Spleen (tissue), 11 donors: ENCODE measurements at regions not wholly inside any gene's neighbourhood (a gene's known extent, or its start where the extent isn't known, plus 50 kb on each side); places are given as distances from the start of the nearest gene placed in this dataset.
"Not testable (repeated sequence)": the region's sequence is repeated elsewhere in the genome, so short reads cannot be mapped to it uniquely, and the experiment has no call there.

Experiments used
- DNase-seq: peaks from one replicate; pipeline ENCODE4 v3.0.0-alpha.2; 2020
- H3K27ac ChIP-seq, 8 donors: fragments of 200-600 bp; sonication (generic) in 7 of 8; 1 replicate in 4 of 8; 2 replicates in 4 of 8; pipeline versions ENCODE4 v1.5.0 to v1.8.0; 2016 to 2021; ENCODE audit warnings: inconsistent platforms in 4 of 8, mild to moderate bottlenecking in 4 of 8, moderate library complexity in 1 of 8
- H3K27me3 ChIP-seq, 7 donors: fragments of 200-600 bp; sonication (generic) in 6 of 7; replicated peaks in 1 of 7; 1 replicate in 4 of 7; 2 replicates in 3 of 7; pipeline versions ENCODE4 v1.5.0 to v1.8.0; 2016 to 2021; ENCODE audit warnings: inconsistent platforms in 3 of 7, mild to moderate bottlenecking in 1 of 7
- H3K36me3 ChIP-seq, 6 donors: fragments of 200-600 bp; sonication (generic) in 5 of 6; 1 replicate in 4 of 6; 2 replicates in 2 of 6; pipeline versions ENCODE4 v1.5.0 to v1.8.0; 2016 to 2021; ENCODE audit warnings: inconsistent platforms in 2 of 6
- H3K4me1 ChIP-seq, 6 donors: fragments of 200-600 bp; sonication (generic) in 5 of 6; 1 replicate in 3 of 6; 2 replicates in 3 of 6; pipeline versions ENCODE4 v1.5.0 to v1.8.0; 2016 to 2021; ENCODE audit warnings: inconsistent platforms in 3 of 6
- H3K4me3 ChIP-seq, 8 donors: fragments of 200-600 bp; sonication (generic) in 7 of 8; 1 replicate in 4 of 8; 2 replicates in 4 of 8; pipeline versions ENCODE4 v1.5.0 to v1.8.0; 2016 to 2021; ENCODE audit warnings: inconsistent platforms in 4 of 8, mild to moderate bottlenecking in 4 of 8, moderate library complexity in 2 of 8
- H3K9me3 ChIP-seq, 8 donors: fragments of 200-600 bp; sonication (generic) in 7 of 8; 1 replicate in 4 of 8; 2 replicates in 4 of 8; pipeline versions ENCODE4 v1.5.0 to v1.8.0; 2016 to 2021; ENCODE audit warnings: inconsistent platforms in 4 of 8
- POLR2A ChIP-seq, 3 donors: fragments of 450-650 bp; IDR thresholded peaks; one replicate each; pipeline ENCODE4 v1.5.1; 2017; ENCODE audit warnings: antibody characterized with exemption in 3 of 3, mild to moderate bottlenecking in 1 of 3
- POLR2AphosphoS5 ChIP-seq, 3 donors: sonication (generic); formaldehyde crosslinking; IDR thresholded peaks; one replicate each; pipeline ENCODE4 v1.5.1; 2017; ENCODE audit warnings: antibody characterized with exemption in 3 of 3
- WGBS, 5 donors: extraction: QIAGEN DNeasy Blood & Tissue Kit in 3 of 5; methylation state at CpG; one replicate each; pipeline versions ENCODE4 v1.1.5 to v1.1.7; 2013 to 2018; 5-methylcytosine and 5-hydroxymethylcytosine counted together
- intact Hi-C: fragments of 100-400 bp; cut with DNase I; formaldehyde crosslinking; loops from one replicate; pipeline ENCODE4 v1.15.0; 2023; ENCODE audit warnings: low total_unique reads
- TF ChIP-seq, protein P1 (sequence below), 11 experiments: fragments of 200-600 bp in 7 of 11; fragments of 450-650 bp in 4 of 11; sonication (generic) in 4 of 11; IDR thresholded peaks in 8 of 11; conservative IDR thresholded peaks in 3 of 11; 1 replicate in 7 of 11; 2 replicates in 4 of 11; pipeline versions ENCODE4 v1.4.0 to v1.8.0; 2016 to 2021; ENCODE audit warnings: antibody characterized with exemption in 11 of 11, inconsistent platforms in 4 of 11, mild to moderate bottlenecking in 1 of 11
- donor health status: healthy with polysubstance abuse.
- donor health status: DM: no; HTN: no; CAD: no; lungs with moderate emphysema.
- donor health status: DM: no; HTN: no; CAD: no.
- donor health status: Bipolar disorder and iron deficiency.
- donor health status: healthy.
- donor health status: DM: no; HTN: no; CAD: no.
- donor health status: DM: yes; HTN: yes; CAD: no.

GRCh38 chr5:145403992-145404391 lies 431.1 kb downstream of the PRELID2 start:
- H3K9me3 ChIP-seq, result peaks cover 0 to 59% (median 24%) of the 10 kb centered on the region in 8 donors
- intact Hi-C loops, result no loop called here
- H3K4me1 ChIP-seq, result no peaks in the 10 kb centered on the region
- H3K27me3 ChIP-seq, result no peaks in the 10 kb centered on the region
- no peak overlapping the region for H3K27ac ChIP-seq
- no peak for TF ChIP-seq POLR2A (IDR thresholded peaks at IDR 0.05)
- no peak for TF ChIP-seq POLR2AphosphoS5 (IDR thresholded peaks at IDR 0.05)
- TF ChIP-seq, protein P1, sequence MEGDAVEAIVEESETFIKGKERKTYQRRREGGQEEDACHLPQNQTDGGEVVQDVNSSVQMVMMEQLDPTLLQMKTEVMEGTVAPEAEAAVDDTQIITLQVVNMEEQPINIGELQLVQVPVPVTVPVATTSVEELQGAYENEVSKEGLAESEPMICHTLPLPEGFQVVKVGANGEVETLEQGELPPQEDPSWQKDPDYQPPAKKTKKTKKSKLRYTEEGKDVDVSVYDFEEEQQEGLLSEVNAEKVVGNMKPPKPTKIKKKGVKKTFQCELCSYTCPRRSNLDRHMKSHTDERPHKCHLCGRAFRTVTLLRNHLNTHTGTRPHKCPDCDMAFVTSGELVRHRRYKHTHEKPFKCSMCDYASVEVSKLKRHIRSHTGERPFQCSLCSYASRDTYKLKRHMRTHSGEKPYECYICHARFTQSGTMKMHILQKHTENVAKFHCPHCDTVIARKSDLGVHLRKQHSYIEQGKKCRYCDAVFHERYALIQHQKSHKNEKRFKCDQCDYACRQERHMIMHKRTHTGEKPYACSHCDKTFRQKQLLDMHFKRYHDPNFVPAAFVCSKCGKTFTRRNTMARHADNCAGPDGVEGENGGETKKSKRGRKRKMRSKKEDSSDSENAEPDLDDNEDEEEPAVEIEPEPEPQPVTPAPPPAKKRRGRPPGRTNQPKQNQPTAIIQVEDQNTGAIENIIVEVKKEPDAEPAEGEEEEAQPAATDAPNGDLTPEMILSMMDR (IDR thresholded peaks at IDR 0.05 in 8 of 11, conservative IDR thresholded peaks at IDR 0.05 in 3 of 11), result no peak
- 90 to 95% (median 94%) methylated on average over 7 of the region's 7 CpGs for WGBS, 5 donors
- no peak for DNase-seq
- no peak overlapping the region for H3K4me3 ChIP-seq
- no peaks in the 10 kb centered on the region for H3K36me3 ChIP-seq

DNA sequence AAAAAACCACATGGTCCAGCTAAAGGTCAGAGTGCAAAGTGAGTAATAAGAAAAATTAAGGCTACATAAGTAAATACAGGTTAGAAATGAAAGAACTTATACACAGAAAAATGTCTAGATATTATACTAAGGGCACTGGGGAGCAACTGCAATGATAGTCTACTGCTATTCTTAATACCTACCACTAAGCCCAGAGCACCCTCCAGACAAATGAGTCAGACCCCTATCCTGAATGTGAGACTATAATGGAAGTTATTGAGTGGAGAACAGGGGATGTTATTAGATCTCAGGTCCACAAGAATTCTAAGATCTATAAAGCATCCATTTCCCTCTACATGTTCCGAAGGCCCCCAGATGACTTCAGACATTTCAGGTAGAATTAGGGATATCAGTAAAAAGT lies 438.3 kb downstream of the PRELID2 start:
- no peak for TF ChIP-seq POLR2AphosphoS5 (IDR thresholded peaks at IDR 0.05)
- no peak for TF ChIP-seq POLR2A (IDR thresholded peaks at IDR 0.05)
- TF ChIP-seq, protein P1 (IDR thresholded peaks at IDR 0.05 in 8 of 11, conservative IDR thresholded peaks at IDR 0.05 in 3 of 11), result no peak
- intact Hi-C loops, result no loop called here
- no peaks in the 10 kb centered on the region for H3K4me1 ChIP-seq
- DNase-seq, result no peak
- no peaks in the 10 kb centered on the region for H3K27me3 ChIP-seq
- H3K4me3 ChIP-seq, result no peak overlapping the region
- no peaks in the 10 kb centered on the region for H3K36me3 ChIP-seq
- WGBS, 5 donors, result 85 to 100% (median 94%) methylated on average over 1 of the region's 1 CpG
- peaks cover 0 to 23% (median 4%) of the 10 kb centered on the region in 8 donors for H3K9me3 ChIP-seq
- H3K27ac ChIP-seq, result no peak overlapping the region

DNA sequence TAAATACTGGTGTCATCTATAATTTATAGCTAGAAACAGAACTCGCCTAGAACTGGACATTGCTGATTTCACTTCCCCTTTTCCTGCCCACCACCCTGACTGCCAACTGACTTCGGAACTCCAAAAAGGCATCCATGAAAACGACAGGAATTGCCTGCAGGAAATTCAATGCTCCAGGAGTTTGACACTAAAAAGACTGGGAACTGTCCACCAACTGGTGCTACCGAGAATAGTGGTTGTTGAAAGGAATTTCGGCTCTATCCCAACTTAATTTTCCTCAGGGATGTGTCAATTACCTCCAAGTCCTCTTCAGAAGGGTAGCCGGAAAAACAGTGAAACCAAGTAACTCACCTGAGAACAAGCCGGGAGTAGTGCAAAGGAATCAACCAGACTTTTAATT lies 440.0 kb downstream of the PRELID2 start:
- intact Hi-C loops, H3K4me1 ChIP-seq, H3K4me3 ChIP-seq, H3K27ac ChIP-seq, DNase-seq, H3K36me3 ChIP-seq, H3K27me3 ChIP-seq: not testable (repeated sequence)
- 59 to 76% (median 75%) methylated on average over 7 of the region's 7 CpGs for WGBS, 5 donors
- H3K9me3 ChIP-seq, result peaks cover 0 to 33% (median 8%) of the 10 kb centered on the region in 8 donors

GRCh38 chr5:145393426-145393825 lies 441.7 kb downstream of the PRELID2 start:
- H3K27me3 ChIP-seq, result no peaks in the 10 kb centered on the region
- no peaks in the 10 kb centered on the region for H3K36me3 ChIP-seq
- H3K27ac ChIP-seq, result no peak overlapping the region
- TF ChIP-seq POLR2AphosphoS5 (IDR thresholded peaks at IDR 0.05) (no peak), POLR2A (IDR thresholded peaks at IDR 0.05) (no peak)
- TF ChIP-seq, protein P1 (IDR thresholded peaks at IDR 0.05 in 8 of 11, conservative IDR thresholded peaks at IDR 0.05 in 3 of 11), result no peak
- no peaks in the 10 kb centered on the region for H3K4me1 ChIP-seq
- H3K4me3 ChIP-seq, result no peak overlapping the region
- 73 to 92% (median 80%) methylated on average over 3 of the region's 3 CpGs for WGBS, 5 donors
- DNase-seq, result no peak
- peaks cover 0 to 49% (median 9%) of the 10 kb centered on the region in 8 donors for H3K9me3 ChIP-seq
- intact Hi-C loops, result no loop called here

DNA sequence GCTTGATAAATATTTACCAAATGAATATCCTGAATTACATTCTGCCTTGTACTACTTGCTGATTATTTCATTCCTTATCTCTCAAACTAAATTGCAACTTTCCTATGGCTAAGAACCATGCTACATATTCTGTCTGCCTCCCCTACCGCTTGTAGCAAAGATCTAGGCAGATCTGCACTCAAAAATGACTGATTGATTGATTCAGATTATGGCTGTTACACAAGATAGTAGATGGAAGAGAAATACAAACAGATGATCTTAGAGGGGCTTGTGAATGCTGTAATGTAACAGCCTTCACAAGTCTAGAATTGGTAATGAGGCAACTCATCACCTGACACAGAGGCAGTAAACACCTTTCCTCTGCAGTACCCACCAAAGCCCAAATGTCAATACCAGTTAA lies 446.1 kb downstream of the PRELID2 start:
- no peak for DNase-seq
- Histone ChIP-seq H3K4me1 (no peaks in the 10 kb centered on the region), H3K36me3 (no peaks in the 10 kb centered on the region), H3K27me3 (no peaks in the 10 kb centered on the region), H3K9me3 (peaks cover 0 to 45% (median 9%) of the 10 kb centered on the region in 8 donors), H3K4me3 (no peak overlapping the region), H3K27ac (no peak overlapping the region)
- intact Hi-C loops, result no loop called here
- 0 to 78% (median 35%) methylated on average over 1 of the region's 1 CpG for WGBS, 5 donors
- TF ChIP-seq, protein P1 (IDR thresholded peaks at IDR 0.05 in 8 of 11, conservative IDR thresholded peaks at IDR 0.05 in 3 of 11), result no peak
- TF ChIP-seq POLR2A (IDR thresholded peaks at IDR 0.05), result no peak
- TF ChIP-seq POLR2AphosphoS5 (IDR thresholded peaks at IDR 0.05), result no peak
